ENCODE measurements at regions not wholly inside any gene's neighbourhood (a gene's known extent, or its start where the extent isn't known, plus 50 kb on each side); places are given as distances from the start of the nearest gene placed in this dataset.

GRCh38 chr12:24153079-24153478, 203.6 kb upstream of the SOX5 start:
- TF ChIP-seq POLR2A (IDR thresholded peaks at IDR 0.05; ENCODE audit: low read depth, low read length) (no peak), CTCF (IDR thresholded peaks at IDR 0.05; ENCODE audit: extremely low read depth in 1 of 2, insufficient read depth in 1 of 2, low read depth in 1 of 2, low read length in 2 of 2) (no peak), MYC (IDR thresholded peaks at IDR 0.05; ENCODE audit: low read depth, low read length) (no peak), EZH2 (IDR thresholded peaks at IDR 0.05; ENCODE audit: borderline replicate concordance, low read depth, low read length, severe bottlenecking) (no peak), POLR2AphosphoS5 (IDR thresholded peaks at IDR 0.05; ENCODE audit: insufficient read depth, low read depth, low read length) (no peak), MAX (IDR thresholded peaks at IDR 0.05; ENCODE audit: insufficient read depth, insufficient read length) (no peak)
